ENCODE measurements at regions not wholly inside any gene's neighbourhood (a gene's known extent, or its start where the extent isn't known, plus 50 kb on each side); places are given as distances from the start of the nearest gene placed in this dataset.
"Not testable (repeated sequence)": the region's sequence is repeated elsewhere in the genome, so short reads cannot be mapped to it uniquely, and the experiment has no call there.

DNA sequence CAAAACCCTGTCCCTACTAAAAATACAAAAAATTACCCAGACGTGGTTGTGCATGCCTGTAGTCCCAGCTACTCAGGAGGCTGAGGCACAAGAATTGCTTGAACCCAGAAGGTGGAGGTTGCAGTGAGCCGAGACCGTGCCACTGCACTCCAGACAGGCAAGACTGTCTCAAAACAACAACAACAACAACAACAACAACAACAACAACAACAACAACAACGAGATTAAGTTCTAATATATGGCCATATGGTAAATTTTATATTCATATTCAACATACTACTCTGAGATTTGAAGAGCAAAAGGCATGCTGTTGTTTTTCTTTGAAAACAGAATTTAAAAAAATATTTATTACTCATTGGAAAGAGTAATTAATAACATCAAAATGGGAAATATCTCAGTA, 80.2 kb upstream of the CD28 start:
- TF ChIP-seq, protein P1, sequence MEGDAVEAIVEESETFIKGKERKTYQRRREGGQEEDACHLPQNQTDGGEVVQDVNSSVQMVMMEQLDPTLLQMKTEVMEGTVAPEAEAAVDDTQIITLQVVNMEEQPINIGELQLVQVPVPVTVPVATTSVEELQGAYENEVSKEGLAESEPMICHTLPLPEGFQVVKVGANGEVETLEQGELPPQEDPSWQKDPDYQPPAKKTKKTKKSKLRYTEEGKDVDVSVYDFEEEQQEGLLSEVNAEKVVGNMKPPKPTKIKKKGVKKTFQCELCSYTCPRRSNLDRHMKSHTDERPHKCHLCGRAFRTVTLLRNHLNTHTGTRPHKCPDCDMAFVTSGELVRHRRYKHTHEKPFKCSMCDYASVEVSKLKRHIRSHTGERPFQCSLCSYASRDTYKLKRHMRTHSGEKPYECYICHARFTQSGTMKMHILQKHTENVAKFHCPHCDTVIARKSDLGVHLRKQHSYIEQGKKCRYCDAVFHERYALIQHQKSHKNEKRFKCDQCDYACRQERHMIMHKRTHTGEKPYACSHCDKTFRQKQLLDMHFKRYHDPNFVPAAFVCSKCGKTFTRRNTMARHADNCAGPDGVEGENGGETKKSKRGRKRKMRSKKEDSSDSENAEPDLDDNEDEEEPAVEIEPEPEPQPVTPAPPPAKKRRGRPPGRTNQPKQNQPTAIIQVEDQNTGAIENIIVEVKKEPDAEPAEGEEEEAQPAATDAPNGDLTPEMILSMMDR (conservative IDR thresholded peaks at IDR 0.05; ENCODE audit: low read depth in 2 of 2) = not testable (repeated sequence)
- TF ChIP-seq POLR2AphosphoS5 (IDR thresholded peaks at IDR 0.05; ENCODE audit: low read depth); STAT1 (IDR thresholded peaks at IDR 0.05; ENCODE audit: unreplicated experiment): not testable (repeated sequence)
- TF ChIP-seq, protein P2, sequence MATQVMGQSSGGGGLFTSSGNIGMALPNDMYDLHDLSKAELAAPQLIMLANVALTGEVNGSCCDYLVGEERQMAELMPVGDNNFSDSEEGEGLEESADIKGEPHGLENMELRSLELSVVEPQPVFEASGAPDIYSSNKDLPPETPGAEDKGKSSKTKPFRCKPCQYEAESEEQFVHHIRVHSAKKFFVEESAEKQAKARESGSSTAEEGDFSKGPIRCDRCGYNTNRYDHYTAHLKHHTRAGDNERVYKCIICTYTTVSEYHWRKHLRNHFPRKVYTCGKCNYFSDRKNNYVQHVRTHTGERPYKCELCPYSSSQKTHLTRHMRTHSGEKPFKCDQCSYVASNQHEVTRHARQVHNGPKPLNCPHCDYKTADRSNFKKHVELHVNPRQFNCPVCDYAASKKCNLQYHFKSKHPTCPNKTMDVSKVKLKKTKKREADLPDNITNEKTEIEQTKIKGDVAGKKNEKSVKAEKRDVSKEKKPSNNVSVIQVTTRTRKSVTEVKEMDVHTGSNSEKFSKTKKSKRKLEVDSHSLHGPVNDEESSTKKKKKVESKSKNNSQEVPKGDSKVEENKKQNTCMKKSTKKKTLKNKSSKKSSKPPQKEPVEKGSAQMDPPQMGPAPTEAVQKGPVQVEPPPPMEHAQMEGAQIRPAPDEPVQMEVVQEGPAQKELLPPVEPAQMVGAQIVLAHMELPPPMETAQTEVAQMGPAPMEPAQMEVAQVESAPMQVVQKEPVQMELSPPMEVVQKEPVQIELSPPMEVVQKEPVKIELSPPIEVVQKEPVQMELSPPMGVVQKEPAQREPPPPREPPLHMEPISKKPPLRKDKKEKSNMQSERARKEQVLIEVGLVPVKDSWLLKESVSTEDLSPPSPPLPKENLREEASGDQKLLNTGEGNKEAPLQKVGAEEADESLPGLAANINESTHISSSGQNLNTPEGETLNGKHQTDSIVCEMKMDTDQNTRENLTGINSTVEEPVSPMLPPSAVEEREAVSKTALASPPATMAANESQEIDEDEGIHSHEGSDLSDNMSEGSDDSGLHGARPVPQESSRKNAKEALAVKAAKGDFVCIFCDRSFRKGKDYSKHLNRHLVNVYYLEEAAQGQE (IDR thresholded peaks at IDR 0.05; ENCODE audit: unreplicated experiment) = not testable (repeated sequence)
